HG02938 (cell line): ENCODE measurements at regions not wholly inside any gene's neighbourhood (a gene's known extent, or its start where the extent isn't known, plus 50 kb on each side); places are given as distances from the start of the nearest gene placed in this dataset.

Source experiments
- ATAC-seq: cut with Tn5 transposase; IDR thresholded peaks from one replicate; pipeline ENCODE4 v1.9.1; 2021; ENCODE audit warnings: mild to moderate bottlenecking, moderate library complexity; ENCODE audit not compliant: unreplicated experiment

DNA sequence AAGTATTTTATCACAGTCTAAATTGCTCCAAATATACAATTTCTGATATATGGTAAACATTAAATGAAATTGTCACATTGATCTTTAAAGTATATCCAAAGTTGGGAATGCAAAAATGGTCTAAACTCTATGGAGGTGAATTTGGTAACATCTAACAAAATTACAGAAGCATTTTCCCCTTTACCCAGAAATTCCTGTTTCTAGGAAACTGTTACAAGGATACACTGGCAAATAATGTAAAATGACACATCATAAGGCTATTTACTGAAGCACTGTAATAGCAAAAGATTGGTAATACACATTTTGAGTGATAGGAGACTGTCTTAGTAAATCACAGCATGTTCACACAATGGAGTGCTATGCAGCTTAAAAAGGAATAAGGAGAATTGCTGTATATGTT is 50.0 kb upstream of the SLCO2A1 start:
- ATAC-seq: no peak
